GM12878 (cell line): ENCODE measurements at regions not wholly inside any gene's neighbourhood (a gene's known extent, or its start where the extent isn't known, plus 50 kb on each side); places are given as distances from the start of the nearest gene placed in this dataset.

Experiments
- ATAC-seq: fragments of 200-7000 bp; cut with Tn5 transposase; 3 replicates; pipeline ENCODE4 v1.9.1; 2020; ENCODE audit warnings: mild to moderate bottlenecking, moderate library complexity
- BruUV-seq: library from RNA; stranded (reverse); fragments of 400-500 nt; replicated peaks from 2 replicates; lab custom pipeline; 2021; lab: Mats Ljungman, UMichigan
- CTCF ChIA-PET: fragments of 300-600 bp; sonication (Branson Sonifier 250); formaldehyde crosslinking; extraction: SDS; loops from one replicate; lab custom pipeline; 2021; ENCODE audit warnings: inconsistent platforms; lab: Yijun Ruan, JAX
- POLR2A ChIA-PET: fragments of 350-600 bp; formaldehyde crosslinking; extraction: SDS; loops from one replicate; lab custom pipeline; 2021; ENCODE audit warnings: inconsistent platforms; lab: Charles Lee
- RAD21 ChIA-PET: fragments of 300-600 bp; sonication (Branson Sonifier 250); formaldehyde crosslinking; loops from one replicate; lab custom pipeline; 2023; ENCODE audit warnings: antibody characterized with exemption; ENCODE audit not compliant: unreplicated experiment; lab: Charles Lee
- SMC1A ChIA-PET: fragments of 300-600 bp; sonication (Branson Sonifier 250); formaldehyde crosslinking; loops from one replicate; lab custom pipeline; 2023; ENCODE audit not compliant: unreplicated experiment, uncharacterized antibody; lab: Charles Lee
- DNase-seq: peaks from one replicate; pipeline ENCODE4 v3.0.0-alpha.2; 2011; ENCODE audit warnings: low read depth, low spot score
- FAIRE-seq: peaks from 3 replicates; lab custom pipeline; 2011; peaks lifted over from hg19 to GRCh38; lab: Jason Lieb, UNC
- H2AFZ ChIP-seq: 2 replicates; pipeline ENCODE4 v1.6.0; 2011; ENCODE audit warnings: low read depth, low read length, control low read depth; ENCODE audit not compliant: control insufficient read depth
- H3K27ac ChIP-seq: 2 replicates; pipeline ENCODE4 v1.5.1; 2011; ENCODE audit warnings: control low read depth; ENCODE audit not compliant: control insufficient read depth, insufficient read depth
- H3K27me3 ChIP-seq, 2 experiments: replicated peaks in 1 of 2; 2 replicates each; pipeline versions ENCODE4 v1.6.0 to v1.6.1; 2011; ENCODE audit warnings: low read length in 1 of 2; ENCODE audit not compliant: control insufficient read depth in 2 of 2, insufficient read depth in 2 of 2
- H3K36me3 ChIP-seq, 2 experiments: 2 replicates each; pipeline ENCODE4 v1.5.1; 2011; ENCODE audit warnings: low read length in 1 of 2; ENCODE audit not compliant: control insufficient read depth in 2 of 2, insufficient read depth in 2 of 2
- H3K4me1 ChIP-seq: 2 replicates; pipeline ENCODE4 v1.6.1; 2011; ENCODE audit warnings: mild to moderate bottlenecking, low read length, moderate library complexity, mixed read lengths; ENCODE audit not compliant: control insufficient read depth, insufficient read depth
- H3K4me2 ChIP-seq: 2 replicates; pipeline ENCODE4 v1.6.0; 2011; ENCODE audit warnings: control low read depth; ENCODE audit not compliant: control insufficient read depth, insufficient read depth
- H3K4me3 ChIP-seq: fragments of 200-600 bp; sonication (generic); 2 replicates; pipeline ENCODE4 v1.5.1; 2016
- H3K79me2 ChIP-seq: 2 replicates; pipeline ENCODE4 v1.6.0; 2011; ENCODE audit warnings: low read length; ENCODE audit not compliant: control insufficient read depth, insufficient read depth
- H3K9ac ChIP-seq: 2 replicates; pipeline ENCODE4 v1.8.0; 2011; ENCODE audit warnings: low read length, control low read depth, mixed read lengths; ENCODE audit not compliant: control insufficient read depth, insufficient read depth
- H3K9me3 ChIP-seq: replicated peaks from 3 replicates; pipeline ENCODE4 v1.5.1; 2011; ENCODE audit warnings: mild to moderate bottlenecking, low read length; ENCODE audit not compliant: control insufficient read depth, insufficient read depth
- H4K20me1 ChIP-seq: 2 replicates; pipeline ENCODE4 v1.6.0; 2011; ENCODE audit not compliant: control insufficient read depth, insufficient read depth
- BACH1 ChIP-seq: fragments of 450-650 bp; IDR thresholded peaks from 2 replicates; pipeline ENCODE4 v1.6.1; 2017; ENCODE audit warnings: mild to moderate bottlenecking, borderline replicate concordance
- CEBPB ChIP-seq, 2 experiments: fragments of 150-350 bp in 1 of 2; IDR thresholded peaks; 2 replicates each; pipeline ENCODE4 v1.6.1; 2012 to 2014; ENCODE audit warnings: low read depth in 2 of 2, low read length in 2 of 2, borderline replicate concordance in 1 of 2, inconsistent platforms in 1 of 2
- CHD2 ChIP-seq: IDR thresholded peaks from 2 replicates; pipeline ENCODE4 v1.6.1; 2011; ENCODE audit warnings: low read depth, low read length, improper control_type of control experiment, borderline replicate concordance
- CREM ChIP-seq: IDR thresholded peaks from 2 replicates; pipeline ENCODE4 v1.6.1; 2014; ENCODE audit warnings: antibody characterized with exemption, low read depth
- EED ChIP-seq: sonication (generic); IDR thresholded peaks from 2 replicates; pipeline ENCODE4 v1.6.1; 2016; ENCODE audit warnings: antibody characterized with exemption, low read depth
- EZH2 ChIP-seq: IDR thresholded peaks from 2 replicates; pipeline ENCODE4 v1.6.1; 2012; ENCODE audit warnings: low read depth, mild to moderate bottlenecking, control low read depth, inconsistent platforms, low read length, borderline replicate concordance; ENCODE audit not compliant: control insufficient read depth
- KLF5 ChIP-seq: fragments of 450-650 bp; IDR thresholded peaks from 2 replicates; pipeline ENCODE4 v1.6.1; 2014; ENCODE audit warnings: mild to moderate bottlenecking; ENCODE audit not compliant: partially characterized antibody
- MEF2A ChIP-seq: IDR thresholded peaks from 2 replicates; pipeline ENCODE4 v1.6.1; 2011; ENCODE audit warnings: low read depth, mild to moderate bottlenecking, low read length, moderate library complexity; ENCODE audit not compliant: insufficient read depth
- NFYA ChIP-seq: IDR thresholded peaks from 2 replicates; pipeline ENCODE4 v1.6.1; 2011; ENCODE audit warnings: low read depth, mild to moderate bottlenecking, low read length, improper control_type of control experiment, borderline replicate concordance
- RBBP5 ChIP-seq: fragments of 200-600 bp; sonication (generic); conservative IDR thresholded peaks from 2 replicates; pipeline ENCODE4 v1.6.1; 2016
- REST ChIP-seq: IDR thresholded peaks from 2 replicates; pipeline ENCODE4 v1.6.1; 2012; ENCODE audit warnings: mild to moderate bottlenecking, low read depth, low read length
- STAT3 ChIP-seq: IDR thresholded peaks from 2 replicates; pipeline ENCODE4 v1.6.1; 2011; ENCODE audit warnings: low read depth, low read length, improper control_type of control experiment
- SUPT20H ChIP-seq: IDR thresholded peaks from 2 replicates; pipeline ENCODE4 v1.6.1; 2011; ENCODE audit warnings: low read depth, mild to moderate bottlenecking, low read length, moderate library complexity, borderline replicate concordance; ENCODE audit not compliant: control insufficient read depth
- TBL1XR1 ChIP-seq: IDR thresholded peaks from 2 replicates; pipeline ENCODE4 v1.6.1; 2012; ENCODE audit warnings: low read depth, low read length, improper control_type of control experiment
- TCF12 ChIP-seq: IDR thresholded peaks from 2 replicates; pipeline ENCODE4 v1.6.1; 2011; ENCODE audit warnings: low read depth, mild to moderate bottlenecking, low read length
- YBX1 ChIP-seq: fragments of 450-650 bp; IDR thresholded peaks from 2 replicates; pipeline ENCODE4 v1.6.1; 2016; ENCODE audit warnings: antibody characterized with exemption
- WGBS: methylation state at CpG from one replicate; pipeline ENCODE4 v1.1.6; 2016; ENCODE audit warnings: low lambda C conversion rate; ENCODE audit not compliant: insufficient replicate concordance, insufficient coverage; ENCODE audit errors: missing lambda C conversion rate; 5-methylcytosine and 5-hydroxymethylcytosine counted together
- in situ Hi-C: fragments of 300-500 bp; cut with MboI; formaldehyde crosslinking; loops from 9 replicates; pipeline ENCODE4 v1.14.3; 2018; ENCODE audit warnings: mixed read lengths
- intact Hi-C: fragments of 100-400 bp; cut with micrococcal nuclease; formaldehyde crosslinking; loops from one replicate; pipeline ENCODE4 v1.14.2; 2022; ENCODE audit not compliant: unreplicated experiment

GRCh38 chr5:2093859-2094615 lies 211.3 kb upstream of the IRX4 start:
- FAIRE-seq, result no peak
- Histone ChIP-seq H3K79me2 (no peaks in the 10 kb centered on the region), H3K9me3 (no peaks in the 10 kb centered on the region; the same call in 2 of the 3 replicates), H3K4me1 (no peaks in the 10 kb centered on the region), H3K4me2 (no peak overlapping the region), H3K27ac (no peak overlapping the region), H3K4me3 (no peak overlapping the region), H2AFZ (no peak overlapping the region), H3K9ac (no peak overlapping the region), H3K36me3 (no peaks in the 10 kb centered on the region), H4K20me1 (no peaks in the 10 kb centered on the region), H3K27me3 (no peaks in the 10 kb centered on the region)
- in situ Hi-C loops, result no loop called here
- TF ChIP-seq NFYA, result no peak
- TF ChIP-seq KLF5, result no peak
- TF ChIP-seq EED, result no peak
- TF ChIP-seq STAT3, result no peak
- SMC1A ChIA-PET, result no interaction called here
- POLR2A ChIA-PET, result interaction anchor here (0.5 kb wide), 1 partner anchor 384 kb away, joined by 4 read pairs; no protein-coding TSS in a partner anchor
- CTCF ChIA-PET, result no interaction called here
- 58% methylated on average over 20 of the region's 24 CpGs for WGBS
- BruUV-seq, result no TSS peak
- no peak for ATAC-seq
- RAD21 ChIA-PET, result no interaction called here
- DNase-seq, result no peak
- intact Hi-C loops, result no loop called here

GRCh38 chr5:2091921-2092320 lies 209.2 kb upstream of the IRX4 start:
- SMC1A ChIA-PET, result no interaction called here
- Histone ChIP-seq H3K9me3 (no peaks in the 10 kb centered on the region; the same call in 2 of the 3 replicates), H3K9ac (no peak overlapping the region), H3K4me3 (no peak overlapping the region), H3K4me2 (no peak overlapping the region), H3K79me2 (no peaks in the 10 kb centered on the region), H3K36me3 (no peaks in the 10 kb centered on the region), H3K4me1 (no peaks in the 10 kb centered on the region), H3K27ac (no peak overlapping the region), H2AFZ (no peak overlapping the region), H4K20me1 (no peaks in the 10 kb centered on the region), H3K27me3 (no peaks in the 10 kb centered on the region)
- no peak for ATAC-seq
- no peak for DNase-seq
- CTCF ChIA-PET, result no interaction called here
- 5% methylated on average over 4 of the region's 4 CpGs for WGBS
- no peak for FAIRE-seq
- RAD21 ChIA-PET, result no interaction called here
- POLR2A ChIA-PET, result no interaction called here
- in situ Hi-C loops (no loop called here), intact Hi-C loops (no loop called here)
- BruUV-seq, result no TSS peak
- TF ChIP-seq YBX1, result no peak
- TF ChIP-seq TCF12, result no peak
- no peak for TF ChIP-seq BACH1
- TF ChIP-seq CREM, result no peak
- no peak for TF ChIP-seq RBBP5
- TF ChIP-seq REST, result no peak
- no peak for TF ChIP-seq EZH2
- TF ChIP-seq MEF2A, result no peak
- no peak for TF ChIP-seq CEBPB (IDR thresholded peaks at IDR 0.05; ENCODE audit: borderline replicate concordance in 1 of 2, low read depth in 2 of 2, low read length in 2 of 2)
- TF ChIP-seq SUPT20H, result no peak
- no peak for TF ChIP-seq CHD2
- no peak for TF ChIP-seq TBL1XR1
